ENCODE measurements at regions not wholly inside any gene's neighbourhood (a gene's known extent, or its start where the extent isn't known, plus 50 kb on each side); places are given as distances from the start of the nearest gene placed in this dataset.

GRCh38 chr11:15909937-15910598, 446.3 kb downstream of the SOX6 start:
- no peak for TF ChIP-seq CTCF (conservative IDR thresholded peaks at IDR 0.05; ENCODE audit: low read length)
- TF ChIP-seq EZH2phosphoT487 (IDR thresholded peaks at IDR 0.05; ENCODE audit: borderline replicate concordance): no peak
